ENCODE measurements at regions not wholly inside any gene's neighbourhood (a gene's known extent, or its start where the extent isn't known, plus 50 kb on each side); places are given as distances from the start of the nearest gene placed in this dataset.
"Not testable (repeated sequence)": the region's sequence is repeated elsewhere in the genome, so short reads cannot be mapped to it uniquely, and the experiment has no call there.

- no peak for FAIRE-seq
Observed at GRCh38 chr5:3190433-3190832, 405.2 kb upstream of the IRX1 start.

- no peak for FAIRE-seq
Observed at GRCh38 chr5:3187771-3188425, 407.7 kb upstream of the IRX1 start.

GRCh38 chr5:3186736-3187405, 408.8 kb upstream of the IRX1 start:
- FAIRE-seq, result no peak

GRCh38 chr5:3186156-3186555, 409.5 kb upstream of the IRX1 start:
- FAIRE-seq, result no peak

- no peak for FAIRE-seq
Observed at GRCh38 chr5:3185488-3185887, 410.1 kb upstream of the IRX1 start.

GRCh38 chr5:3182133-3182876, 413.3 kb upstream of the IRX1 start:
- no peak for FAIRE-seq

- no peak for FAIRE-seq
Observed at GRCh38 chr5:3181671-3182070, 414.0 kb upstream of the IRX1 start.

- FAIRE-seq, result no peak
Observed at GRCh38 chr5:3180636-3181035, 415.0 kb upstream of the IRX1 start.

GRCh38 chr5:3179220-3179619, 416.4 kb upstream of the IRX1 start:
- FAIRE-seq, result no peak

GRCh38 chr5:3177338-3177737, 418.3 kb upstream of the IRX1 start:
- FAIRE-seq, result no peak

GRCh38 chr5:3175416-3175815, 420.2 kb upstream of the IRX1 start:
- no peak for FAIRE-seq

GRCh38 chr5:3167473-3167872, 416.0 kb upstream of the IRX2 start:
- no peak for FAIRE-seq

GRCh38 chr5:3163626-3164025, 412.1 kb upstream of the IRX2 start:
- no peak for FAIRE-seq

GRCh38 chr5:3161672-3162071, 410.2 kb upstream of the IRX2 start:
- no peak for FAIRE-seq

GRCh38 chr5:3157214-3157613, 405.7 kb upstream of the IRX2 start:
- FAIRE-seq, result no peak

GRCh38 chr5:3155717-3156116, 404.2 kb upstream of the IRX2 start:
- FAIRE-seq, result no peak

GRCh38 chr5:3155046-3155445, 403.6 kb upstream of the IRX2 start:
- FAIRE-seq, result no peak

- FAIRE-seq, result no peak
Observed at GRCh38 chr5:3153906-3154305, 402.4 kb upstream of the IRX2 start.

- no peak for FAIRE-seq
Observed at GRCh38 chr5:3153226-3153858, 401.9 kb upstream of the IRX2 start.

- no peak for FAIRE-seq
Observed at GRCh38 chr5:3149899-3150298, 398.4 kb upstream of the IRX2 start.

GRCh38 chr5:3147405-3147804, 395.9 kb upstream of the IRX2 start:
- not testable (repeated sequence) for FAIRE-seq

- no peak for FAIRE-seq
Observed at GRCh38 chr5:3145641-3146040, 394.2 kb upstream of the IRX2 start.

GRCh38 chr5:3143382-3143781, 391.9 kb upstream of the IRX2 start:
- no peak for FAIRE-seq

Data from endometrium (tissue), 2 donors.